ENCODE measurements at regions not wholly inside any gene's neighbourhood (a gene's known extent, or its start where the extent isn't known, plus 50 kb on each side); places are given as distances from the start of the nearest gene placed in this dataset.

- 73 to 78% methylated on average over 22 of the region's 22 CpGs for WGBS, 2 donors
- H3K27ac ChIP-seq (ENCODE audit: low read depth in 1 of 2, low read length in 1 of 2): no peak overlapping the region
- TF ChIP-seq CTCF (IDR thresholded peaks at IDR 0.05; ENCODE audit: control extremely low read depth, extremely low read depth): no peak
- H3K4me3 ChIP-seq: no peak overlapping the region
- no peak overlapping the region for H3K9ac ChIP-seq (ENCODE audit: insufficient read depth in 1 of 2, low read length in 2 of 2)
- peaks cover 0 to 3% (median 0%) of the 10 kb centered on the region in 3 donors for H3K27me3 ChIP-seq (ENCODE audit: control insufficient read depth in 3 of 3, insufficient read depth in 3 of 3, low read length in 2 of 3)
- DNase-seq (peak; percentile 86 to 93 (median 88)), ATAC-seq (ENCODE audit: insufficient read depth, low FRiP score) (no peak)
- no peaks in the 10 kb centered on the region for H3K4me1 ChIP-seq (ENCODE audit: control insufficient read depth in 5 of 5, insufficient read depth in 5 of 5, low read length in 5 of 5)
- H3K36me3 ChIP-seq (ENCODE audit: control insufficient read depth in 4 of 4, insufficient read depth in 4 of 4, low read length in 4 of 4): no peaks in the 10 kb centered on the region
- no peaks in the 10 kb centered on the region for H3K9me3 ChIP-seq (ENCODE audit: control insufficient read depth in 4 of 4, insufficient read depth in 3 of 4, low read length in 3 of 4)
These were observed 201.9 kb downstream of the PHETA1 start for GRCh38 chr12:111166779-111167540.

- no peaks in the 10 kb centered on the region for H3K9me3 ChIP-seq (ENCODE audit: control insufficient read depth in 4 of 4, insufficient read depth in 3 of 4, low read length in 3 of 4)
- H3K27me3 ChIP-seq (ENCODE audit: control insufficient read depth in 3 of 3, insufficient read depth in 3 of 3, low read length in 2 of 3): no peaks in the 10 kb centered on the region
- no peak overlapping the region for H3K27ac ChIP-seq (ENCODE audit: low read depth in 1 of 2, low read length in 1 of 2)
- DNase-seq (no peak), ATAC-seq (ENCODE audit: insufficient read depth, low FRiP score) (no peak)
- TF ChIP-seq CTCF (IDR thresholded peaks at IDR 0.05; ENCODE audit: control extremely low read depth, extremely low read depth): no peak
- no peak overlapping the region for H3K9ac ChIP-seq (ENCODE audit: insufficient read depth in 1 of 2, low read length in 2 of 2)
- no peak overlapping the region for H3K4me3 ChIP-seq
- H3K4me1 ChIP-seq (ENCODE audit: control insufficient read depth in 5 of 5, insufficient read depth in 5 of 5, low read length in 5 of 5): peaks cover 0 to 13% (median 0%) of the 10 kb centered on the region in 5 donors
- no peaks in the 10 kb centered on the region for H3K36me3 ChIP-seq (ENCODE audit: control insufficient read depth in 4 of 4, insufficient read depth in 4 of 4, low read length in 4 of 4)
- 79 to 89% methylated on average over 9 of the region's 9 CpGs for WGBS, 2 donors
These were observed 203.9 kb downstream of the PHETA1 start for GRCh38 chr12:111164833-111165525.

GRCh38 chr12:111163422-111163821 lies 205.5 kb downstream of the PHETA1 start:
- H3K4me3 ChIP-seq: no peak overlapping the region
- peaks cover 0 to 13% (median 0%) of the 10 kb centered on the region in 5 donors for H3K4me1 ChIP-seq (ENCODE audit: control insufficient read depth in 5 of 5, insufficient read depth in 5 of 5, low read length in 5 of 5)
- 88 to 90% methylated on average over 4 of the region's 4 CpGs for WGBS, 2 donors

More at GRCh38 chr12:111163422-111163821, 205.5 kb downstream of the PHETA1 start:
- H3K9ac ChIP-seq (ENCODE audit: insufficient read depth in 1 of 2, low read length in 2 of 2): no peak overlapping the region
- no peaks in the 10 kb centered on the region for H3K36me3 ChIP-seq (ENCODE audit: control insufficient read depth in 4 of 4, insufficient read depth in 4 of 4, low read length in 4 of 4)
- no peak for DNase-seq
- H3K9me3 ChIP-seq (ENCODE audit: control insufficient read depth in 4 of 4, insufficient read depth in 3 of 4, low read length in 3 of 4): peaks cover 0 to 1% (median 0%) of the 10 kb centered on the region in 4 donors
- H3K27ac ChIP-seq (ENCODE audit: low read depth in 1 of 2, low read length in 1 of 2): no peak overlapping the region
- H3K27me3 ChIP-seq (ENCODE audit: control insufficient read depth in 3 of 3, insufficient read depth in 3 of 3, low read length in 2 of 3): no peaks in the 10 kb centered on the region
- TF ChIP-seq CTCF (IDR thresholded peaks at IDR 0.05; ENCODE audit: control extremely low read depth, extremely low read depth): no peak
- no peak for ATAC-seq (ENCODE audit: insufficient read depth, low FRiP score)

Measured in lung (tissue), 11 donors.